Posterior vena cava (tissue), 2 donors: ENCODE measurements at regions not wholly inside any gene's neighbourhood (a gene's known extent, or its start where the extent isn't known, plus 50 kb on each side); places are given as distances from the start of the nearest gene placed in this dataset.
"Not testable (repeated sequence)": the region's sequence is repeated elsewhere in the genome, so short reads cannot be mapped to it uniquely, and the experiment has no call there.

Source experiments
- DNase-seq: peaks from one replicate; pipeline ENCODE4 v3.0.0-alpha.2; 2020; ENCODE audit warnings: low spot score
- intact Hi-C, 2 donors: fragments of 100-400 bp; cut with DNase I; formaldehyde crosslinking; loops; one replicate each; pipeline versions ENCODE4 v1.14.1 to v1.14.2; 2022 to 2023
- donor health status: DM: yes; HTN: yes; CAD: no.
- donor health status: DM: yes; HTN: yes; CAD: no.

GRCh38 chr1:30660241-30660640 lies 63.1 kb downstream of the MATN1 start:
- peak; percentile 29 for DNase-seq
- intact Hi-C loops, result no loop called here

- DNase-seq, result peak; percentile 19
- intact Hi-C loops, result no loop called here
Measured at GRCh38 chr1:30659702-30660101, 63.7 kb downstream of the MATN1 start.

GRCh38 chr1:30658375-30658774 lies 65.0 kb downstream of the MATN1 start:
- DNase-seq, result peak; percentile 23
- intact Hi-C loops, result not testable (repeated sequence)

GRCh38 chr1:30658014-30658336 lies 65.4 kb downstream of the MATN1 start:
- no peak for DNase-seq
- intact Hi-C loops, result no loop called here

GRCh38 chr1:30657131-30658013 lies 66.0 kb downstream of the MATN1 start:
- intact Hi-C loops, result no loop called here

GRCh38 chr1:30656171-30656940 lies 67.0 kb downstream of the MATN1 start:
- peak; percentile 66 for DNase-seq
- intact Hi-C loops, result no loop called here

More at GRCh38 chr1:30657131-30658013, 66.0 kb downstream of the MATN1 start:
- peak; percentile 62 for DNase-seq

- intact Hi-C loops, result no loop called here
- peak; percentile 29 for DNase-seq
Measured at GRCh38 chr1:30655672-30656071, 67.7 kb downstream of the MATN1 start.

- DNase-seq, result peak; percentile 57
- intact Hi-C loops, result no loop called here
Measured at GRCh38 chr1:30654188-30654587, 69.2 kb downstream of the MATN1 start.

GRCh38 chr1:30652152-30652841 lies 71.1 kb downstream of the MATN1 start:
- peak; percentile 48 for DNase-seq
- intact Hi-C loops, result no loop called here

GRCh38 chr1:30651395-30651794 lies 72.0 kb downstream of the MATN1 start:
- peak; percentile 52 for DNase-seq
- intact Hi-C loops, result not testable (repeated sequence)

- DNase-seq, result no peak
- intact Hi-C loops, result no loop called here
Measured at GRCh38 chr1:30650968-30651320, 72.4 kb downstream of the MATN1 start.

GRCh38 chr1:30650038-30650967 lies 73.1 kb downstream of the MATN1 start:
- peak; percentile 10 for DNase-seq
- intact Hi-C loops, result no loop called here

GRCh38 chr1:30649321-30649991 lies 73.9 kb downstream of the MATN1 start:
- intact Hi-C loops, result no loop called here
- peak; percentile 68 for DNase-seq

GRCh38 chr1:30648408-30649000 lies 74.9 kb downstream of the MATN1 start:
- intact Hi-C loops, result no loop called here
- DNase-seq, result peak; percentile 18

GRCh38 chr1:30645807-30646206 lies 77.6 kb downstream of the MATN1 start:
- intact Hi-C loops, result no loop called here
- peak; percentile 1 for DNase-seq

- intact Hi-C loops, result no loop called here
- peak; percentile 40 for DNase-seq
Measured at GRCh38 chr1:30642391-30643120, 80.8 kb downstream of the MATN1 start.

GRCh38 chr1:30641572-30642353 lies 81.6 kb downstream of the MATN1 start:
- intact Hi-C loops, result no loop called here
- peak; percentile 64 for DNase-seq
